ENCODE measurements at regions not wholly inside any gene's neighbourhood (a gene's known extent, or its start where the extent isn't known, plus 50 kb on each side); places are given as distances from the start of the nearest gene placed in this dataset.

DNA sequence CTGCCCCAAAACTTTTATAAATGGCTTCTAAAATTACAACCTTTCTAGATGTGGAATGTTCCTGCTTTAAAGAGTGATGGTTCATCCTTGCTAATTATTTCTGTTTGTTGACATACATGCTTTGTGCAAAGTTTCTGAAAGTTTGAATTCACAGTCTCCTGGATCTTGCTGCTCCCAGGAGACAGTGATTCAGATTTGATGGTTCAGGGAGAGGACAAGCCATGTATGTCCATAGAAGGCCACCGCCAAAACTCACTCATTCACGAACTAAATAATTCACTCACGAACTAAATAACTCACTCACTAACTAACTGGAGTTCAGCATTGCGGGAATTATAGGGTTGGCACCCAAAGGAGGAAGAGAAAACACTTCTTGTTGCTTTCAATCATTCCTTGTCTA lies 416.5 kb upstream of the ZEB2 start:
- no peak overlapping the region for H3K27ac ChIP-seq
- 61 to 69% (median 64%) methylated on average over 4 of the region's 4 CpGs for WGBS, 3 donors
- H3K4me3 ChIP-seq, result no peak overlapping the region
- H3K4me1 ChIP-seq, result no peaks in the 10 kb centered on the region
- no peaks in the 10 kb centered on the region for H3K36me3 ChIP-seq (ENCODE audit: insufficient read depth in 1 of 2, low read depth in 1 of 2)
- DNase-seq (no peak), ATAC-seq (no peak)
- no peaks in the 10 kb centered on the region for H3K27me3 ChIP-seq (ENCODE audit: insufficient read depth in 3 of 3, low read length in 2 of 3)
- TF ChIP-seq, protein P1, sequence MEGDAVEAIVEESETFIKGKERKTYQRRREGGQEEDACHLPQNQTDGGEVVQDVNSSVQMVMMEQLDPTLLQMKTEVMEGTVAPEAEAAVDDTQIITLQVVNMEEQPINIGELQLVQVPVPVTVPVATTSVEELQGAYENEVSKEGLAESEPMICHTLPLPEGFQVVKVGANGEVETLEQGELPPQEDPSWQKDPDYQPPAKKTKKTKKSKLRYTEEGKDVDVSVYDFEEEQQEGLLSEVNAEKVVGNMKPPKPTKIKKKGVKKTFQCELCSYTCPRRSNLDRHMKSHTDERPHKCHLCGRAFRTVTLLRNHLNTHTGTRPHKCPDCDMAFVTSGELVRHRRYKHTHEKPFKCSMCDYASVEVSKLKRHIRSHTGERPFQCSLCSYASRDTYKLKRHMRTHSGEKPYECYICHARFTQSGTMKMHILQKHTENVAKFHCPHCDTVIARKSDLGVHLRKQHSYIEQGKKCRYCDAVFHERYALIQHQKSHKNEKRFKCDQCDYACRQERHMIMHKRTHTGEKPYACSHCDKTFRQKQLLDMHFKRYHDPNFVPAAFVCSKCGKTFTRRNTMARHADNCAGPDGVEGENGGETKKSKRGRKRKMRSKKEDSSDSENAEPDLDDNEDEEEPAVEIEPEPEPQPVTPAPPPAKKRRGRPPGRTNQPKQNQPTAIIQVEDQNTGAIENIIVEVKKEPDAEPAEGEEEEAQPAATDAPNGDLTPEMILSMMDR (IDR thresholded peaks at IDR 0.05), result no peak
- intact Hi-C loops (cut with DNase I), result no loop called here
- H3K9me3 ChIP-seq, result no peaks in the 10 kb centered on the region

DNA sequence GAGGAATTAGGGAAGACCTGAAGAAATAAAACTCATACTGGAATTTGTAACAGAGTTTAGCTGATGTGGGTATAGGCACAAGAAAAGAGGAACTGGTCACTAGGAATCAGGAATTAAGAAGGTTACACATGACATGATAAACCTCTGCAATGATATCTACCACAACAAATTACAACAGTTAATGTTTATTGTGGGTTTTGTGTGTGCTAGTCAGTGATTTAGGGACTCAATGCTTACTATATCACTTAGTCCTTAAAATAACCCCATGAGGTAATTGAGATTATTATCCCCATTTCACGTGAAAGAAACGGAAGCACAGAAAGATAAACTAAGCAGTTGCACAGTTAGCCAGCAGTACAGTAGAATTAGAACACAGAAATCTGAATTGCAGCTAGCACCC lies 415.8 kb upstream of the ZEB2 start:
- Histone ChIP-seq H3K36me3 (ENCODE audit: insufficient read depth in 1 of 2, low read depth in 1 of 2) (no peaks in the 10 kb centered on the region), H3K4me3 (no peak overlapping the region), H3K9me3 (no peaks in the 10 kb centered on the region), H3K4me1 (no peaks in the 10 kb centered on the region), H3K27ac (no peak overlapping the region), H3K27me3 (ENCODE audit: insufficient read depth in 3 of 3, low read length in 2 of 3) (no peaks in the 10 kb centered on the region)
- intact Hi-C loops (cut with DNase I), result no loop called here
- TF ChIP-seq, protein P1 (IDR thresholded peaks at IDR 0.05), result no peak
- ATAC-seq, result no peak
- 43 to 58% (median 51%) methylated on average over 2 of the region's 2 CpGs for WGBS, 3 donors
- no peak for DNase-seq

DNA sequence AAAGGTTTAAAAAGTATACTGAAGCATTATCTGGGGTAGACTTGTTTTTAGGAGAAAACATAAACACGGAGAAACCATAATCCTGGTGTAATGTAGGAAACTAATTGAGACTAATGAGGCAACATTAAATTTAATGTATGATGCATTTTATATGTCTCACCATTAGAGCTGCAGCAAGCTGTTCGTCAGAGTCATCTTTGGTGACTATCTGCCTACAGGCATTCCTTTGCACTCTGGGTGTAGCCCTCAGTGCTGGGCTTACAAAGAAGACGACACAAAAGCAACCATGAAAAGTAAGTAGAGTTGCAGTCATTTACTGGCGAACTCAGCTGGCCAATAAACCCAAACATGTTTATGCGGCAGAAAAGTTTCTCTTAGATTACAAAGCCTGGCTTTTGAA lies 415.3 kb upstream of the ZEB2 start:
- Histone ChIP-seq H3K36me3 (ENCODE audit: insufficient read depth in 1 of 2, low read depth in 1 of 2) (no peaks in the 10 kb centered on the region), H3K27ac (no peak overlapping the region), H3K27me3 (ENCODE audit: insufficient read depth in 3 of 3, low read length in 2 of 3) (no peaks in the 10 kb centered on the region), H3K4me1 (no peaks in the 10 kb centered on the region), H3K9me3 (no peaks in the 10 kb centered on the region), H3K4me3 (no peak overlapping the region)
- intact Hi-C loops (cut with DNase I), result no loop called here
- ATAC-seq, result no peak
- WGBS, 3 donors, result 78 to 83% (median 79%) methylated on average over 5 of the region's 5 CpGs
- no peak for DNase-seq
- TF ChIP-seq, protein P1 (IDR thresholded peaks at IDR 0.05), result no peak

DNA sequence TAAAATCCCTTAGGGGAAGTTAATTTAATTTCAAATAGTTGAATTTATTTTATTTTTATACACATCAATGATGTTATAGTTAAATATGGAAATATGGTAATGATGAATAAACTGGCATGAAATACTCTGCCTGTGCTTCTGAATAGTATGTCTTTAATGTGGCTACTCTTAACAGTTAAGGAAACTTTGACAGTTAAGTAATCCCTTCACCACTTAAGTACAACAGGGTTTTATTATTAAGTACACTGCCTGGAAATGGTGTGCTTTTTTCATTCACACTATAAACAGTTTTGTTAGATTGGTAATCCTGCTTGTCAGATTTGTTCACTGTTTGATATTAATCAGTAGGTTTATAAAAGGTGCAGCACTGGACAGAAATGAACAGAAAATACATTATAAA lies 412.0 kb upstream of the ZEB2 start:
- Histone ChIP-seq H3K4me3 (no peak overlapping the region), H3K36me3 (ENCODE audit: insufficient read depth in 1 of 2, low read depth in 1 of 2) (no peaks in the 10 kb centered on the region), H3K27ac (no peak overlapping the region), H3K27me3 (ENCODE audit: insufficient read depth in 3 of 3, low read length in 2 of 3) (no peaks in the 10 kb centered on the region), H3K4me1 (no peaks in the 10 kb centered on the region), H3K9me3 (peaks cover 8% of the 10 kb centered on the region)
- intact Hi-C loops (cut with DNase I), result no loop called here
- no peak for DNase-seq
- TF ChIP-seq, protein P1 (IDR thresholded peaks at IDR 0.05), result no peak
- ATAC-seq, result no peak

DNA sequence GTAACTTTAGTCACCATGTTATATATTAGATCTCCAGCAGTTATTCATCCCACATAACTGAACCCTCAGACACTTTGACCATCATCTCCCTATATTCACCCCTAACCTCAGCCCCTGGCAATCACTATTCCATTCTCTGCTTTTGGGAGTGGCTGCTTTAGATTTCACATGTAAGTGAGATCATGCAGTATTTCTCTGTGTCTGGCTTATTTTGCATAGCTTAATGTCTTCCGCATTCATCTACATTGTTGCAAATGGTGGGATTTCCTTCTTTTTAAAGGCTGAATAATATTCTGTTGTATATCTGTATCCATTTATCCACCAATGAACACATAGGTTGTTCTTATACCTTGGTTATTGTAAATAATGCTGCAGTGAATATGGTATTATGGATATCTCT lies 411.6 kb upstream of the ZEB2 start:
- TF ChIP-seq, protein P1 (IDR thresholded peaks at IDR 0.05), result no peak
- Histone ChIP-seq H3K36me3 (ENCODE audit: insufficient read depth in 1 of 2, low read depth in 1 of 2) (no peaks in the 10 kb centered on the region), H3K9me3 (peaks cover 8% of the 10 kb centered on the region), H3K4me1 (no peaks in the 10 kb centered on the region), H3K27ac (no peak overlapping the region), H3K4me3 (no peak overlapping the region), H3K27me3 (ENCODE audit: insufficient read depth in 3 of 3, low read length in 2 of 3) (no peaks in the 10 kb centered on the region)
- 93 to 100% (median 99%) methylated on average over 1 of the region's 1 CpG for WGBS, 3 donors
- DNase-seq, result no peak
- intact Hi-C loops (cut with DNase I), result no loop called here
- no peak for ATAC-seq

Data from psoas muscle (tissue), 7 donors.